ENCODE measurements at regions not wholly inside any gene's neighbourhood (a gene's known extent, or its start where the extent isn't known, plus 50 kb on each side); places are given as distances from the start of the nearest gene placed in this dataset.
"Not testable (repeated sequence)": the region's sequence is repeated elsewhere in the genome, so short reads cannot be mapped to it uniquely, and the experiment has no call there.

DNA sequence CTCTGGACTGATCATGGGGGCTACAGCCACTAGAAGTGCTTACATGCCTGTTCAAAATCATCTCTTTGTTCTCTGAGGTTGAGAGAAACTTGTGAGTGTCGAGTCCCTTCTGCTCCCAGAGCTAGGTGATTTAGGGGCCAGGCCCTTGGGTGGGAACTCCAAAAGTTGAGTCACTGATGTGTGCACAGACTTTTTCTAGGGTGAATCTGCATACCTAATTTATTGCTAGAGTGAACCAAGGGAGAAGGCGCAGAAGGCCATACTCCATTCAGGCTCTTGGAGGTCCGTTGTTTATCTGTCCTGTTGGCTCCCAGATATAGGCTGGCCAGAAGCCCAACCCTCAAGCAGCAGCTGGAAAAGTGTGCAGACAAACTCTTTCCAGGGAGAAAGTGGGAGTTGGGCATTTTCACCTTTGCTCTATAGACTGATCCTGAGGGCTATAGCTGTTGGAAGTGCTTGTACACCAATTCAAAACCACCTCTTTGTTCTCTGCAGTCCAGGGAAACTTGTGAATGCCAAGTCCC is 80.8 kb upstream of the ARX start:
- DNase-seq (no peak), ATAC-seq (ENCODE audit: low read depth) (no peak)
- no peak overlapping the region for H3K27ac Mint-ChIP-seq
- no peak overlapping the region for H3K4me3 Mint-ChIP-seq
- no peaks in the 10 kb centered on the region for H3K4me1 Mint-ChIP-seq
- ChIA-PET CTCF (no interaction called here), POLR2A (no interaction called here)
- intact Hi-C loops (cut with micrococcal nuclease), result no loop called here
- TF ChIP-seq, protein P1, sequence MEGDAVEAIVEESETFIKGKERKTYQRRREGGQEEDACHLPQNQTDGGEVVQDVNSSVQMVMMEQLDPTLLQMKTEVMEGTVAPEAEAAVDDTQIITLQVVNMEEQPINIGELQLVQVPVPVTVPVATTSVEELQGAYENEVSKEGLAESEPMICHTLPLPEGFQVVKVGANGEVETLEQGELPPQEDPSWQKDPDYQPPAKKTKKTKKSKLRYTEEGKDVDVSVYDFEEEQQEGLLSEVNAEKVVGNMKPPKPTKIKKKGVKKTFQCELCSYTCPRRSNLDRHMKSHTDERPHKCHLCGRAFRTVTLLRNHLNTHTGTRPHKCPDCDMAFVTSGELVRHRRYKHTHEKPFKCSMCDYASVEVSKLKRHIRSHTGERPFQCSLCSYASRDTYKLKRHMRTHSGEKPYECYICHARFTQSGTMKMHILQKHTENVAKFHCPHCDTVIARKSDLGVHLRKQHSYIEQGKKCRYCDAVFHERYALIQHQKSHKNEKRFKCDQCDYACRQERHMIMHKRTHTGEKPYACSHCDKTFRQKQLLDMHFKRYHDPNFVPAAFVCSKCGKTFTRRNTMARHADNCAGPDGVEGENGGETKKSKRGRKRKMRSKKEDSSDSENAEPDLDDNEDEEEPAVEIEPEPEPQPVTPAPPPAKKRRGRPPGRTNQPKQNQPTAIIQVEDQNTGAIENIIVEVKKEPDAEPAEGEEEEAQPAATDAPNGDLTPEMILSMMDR (IDR thresholded peaks at IDR 0.05), result no peak
- peaks cover 2% of the 10 kb centered on the region for H3K27me3 Mint-ChIP-seq
- H3K9me3 Mint-ChIP-seq, result no peaks in the 10 kb centered on the region
- H3K36me3 Mint-ChIP-seq (ENCODE audit: low read depth), result no peaks in the 10 kb centered on the region

DNA sequence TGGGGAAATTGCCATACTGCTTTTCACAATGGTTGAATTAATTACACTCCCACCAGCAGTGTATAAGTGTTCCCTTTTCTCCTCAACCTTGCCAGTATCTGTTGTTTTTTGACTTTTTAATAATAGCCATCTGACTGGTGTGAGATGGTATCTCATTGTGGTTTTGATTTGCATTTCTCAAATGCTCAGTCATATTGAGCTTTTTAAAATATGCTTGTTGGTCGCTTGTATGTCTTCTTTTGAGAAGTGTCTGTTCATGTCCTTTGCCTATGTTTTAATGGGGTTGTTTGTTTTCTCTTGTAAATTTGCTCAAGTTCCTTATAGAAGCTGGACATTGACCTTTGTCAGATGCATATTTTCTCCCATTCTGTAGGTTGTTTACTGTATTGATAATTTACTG is 75.4 kb upstream of the ARX start:
- H3K4me3 Mint-ChIP-seq; H3K27me3 Mint-ChIP-seq; H3K4me1 Mint-ChIP-seq; CTCF ChIA-PET; H3K36me3 Mint-ChIP-seq (ENCODE audit: low read depth); ATAC-seq (ENCODE audit: low read depth); intact Hi-C loops (cut with micrococcal nuclease); DNase-seq; H3K27ac Mint-ChIP-seq; POLR2A ChIA-PET; H3K9me3 Mint-ChIP-seq: not testable (repeated sequence)

DNA sequence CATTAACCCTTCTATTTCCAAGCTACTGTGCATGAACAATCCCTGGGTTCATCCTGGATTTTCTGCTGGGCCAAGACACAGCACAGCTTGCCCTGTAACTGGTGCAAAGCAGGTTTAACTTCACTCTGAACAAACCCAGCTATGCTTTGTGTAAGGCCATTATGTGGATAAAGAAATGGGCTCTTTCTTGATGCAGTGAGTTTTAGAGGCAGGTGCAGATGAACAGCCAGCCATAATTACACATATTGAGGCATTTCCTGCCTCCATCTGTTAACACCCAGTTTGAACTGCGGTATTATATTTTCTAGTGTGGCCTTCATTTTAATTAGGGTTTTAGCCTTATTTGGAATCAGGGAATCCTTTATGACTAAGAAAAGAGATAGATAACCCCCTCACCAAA is 68.7 kb upstream of the ARX start:
- Mint-ChIP-seq H3K4me3 (no peak overlapping the region), H3K27me3 (no peaks in the 10 kb centered on the region), H3K4me1 (no peaks in the 10 kb centered on the region), H3K9me3 (peaks cover 4% of the 10 kb centered on the region), H3K36me3 (ENCODE audit: low read depth) (no peaks in the 10 kb centered on the region), H3K27ac (no peak overlapping the region)
- TF ChIP-seq, protein P1 (IDR thresholded peaks at IDR 0.05), result no peak
- DNase-seq (no peak), ATAC-seq (ENCODE audit: low read depth) (no peak)
- intact Hi-C loops (cut with micrococcal nuclease), result no loop called here
- ChIA-PET CTCF (no interaction called here), POLR2A (no interaction called here)

DNA sequence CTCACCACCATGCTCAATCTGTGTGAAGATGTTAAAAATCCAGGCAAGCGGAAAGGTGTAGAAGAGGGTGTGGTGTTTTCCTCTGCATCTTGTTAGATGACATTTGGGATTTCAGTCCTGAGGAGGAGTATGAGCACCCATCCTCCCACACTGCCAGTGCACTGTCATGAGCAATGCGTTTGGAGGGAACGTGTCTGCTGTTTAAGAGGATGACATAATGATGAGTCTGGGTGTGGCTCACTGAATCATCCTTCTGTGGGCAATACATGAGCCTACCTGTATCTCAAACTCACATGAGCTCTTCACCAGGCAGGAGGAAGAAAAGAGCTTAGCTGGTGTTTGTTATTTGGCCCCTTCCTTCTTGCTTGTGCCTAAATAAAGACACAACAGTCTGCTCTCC is 67.9 kb upstream of the ARX start:
- H3K9me3 Mint-ChIP-seq, result no peaks in the 10 kb centered on the region
- H3K4me3 Mint-ChIP-seq, result no peak overlapping the region
- intact Hi-C loops (cut with micrococcal nuclease), result no loop called here
- DNase-seq (no peak), ATAC-seq (ENCODE audit: low read depth) (no peak)
- H3K27me3 Mint-ChIP-seq, result no peaks in the 10 kb centered on the region
- no peak overlapping the region for H3K27ac Mint-ChIP-seq
- H3K36me3 Mint-ChIP-seq (ENCODE audit: low read depth), result no peaks in the 10 kb centered on the region
- ChIA-PET CTCF (no interaction called here), POLR2A (no interaction called here)
- TF ChIP-seq, protein P1 (IDR thresholded peaks at IDR 0.05), result no peak
- H3K4me1 Mint-ChIP-seq, result no peaks in the 10 kb centered on the region

DNA sequence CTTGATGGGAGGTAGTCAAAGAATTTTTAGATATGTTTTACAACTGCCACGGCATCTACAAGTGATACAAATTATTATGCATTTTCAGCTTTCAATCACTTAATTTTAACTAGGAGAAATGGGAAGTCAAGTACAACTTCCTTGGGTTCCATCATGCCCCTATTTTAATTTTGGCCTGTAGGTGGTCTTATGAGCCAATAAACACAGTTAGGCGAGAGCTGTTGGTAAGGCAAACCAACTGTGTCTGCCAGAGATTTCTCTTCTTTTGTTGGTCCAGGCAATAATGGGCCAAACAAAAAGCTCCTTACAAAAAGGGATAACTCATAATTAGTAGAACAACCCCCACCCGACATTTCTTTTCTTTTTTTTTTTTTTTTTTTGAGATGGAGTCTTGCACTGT is 63.3 kb upstream of the ARX start:
- intact Hi-C loops (cut with micrococcal nuclease), result no loop called here
- no peak for ATAC-seq (ENCODE audit: low read depth)
- H3K4me1 Mint-ChIP-seq, result no peaks in the 10 kb centered on the region
- H3K9me3 Mint-ChIP-seq, result no peaks in the 10 kb centered on the region
- TF ChIP-seq, protein P1 (IDR thresholded peaks at IDR 0.05), result no peak
- no peaks in the 10 kb centered on the region for H3K36me3 Mint-ChIP-seq (ENCODE audit: low read depth)
- POLR2A ChIA-PET, result no interaction called here
- no peak for DNase-seq
- no peak overlapping the region for H3K27ac Mint-ChIP-seq
- CTCF ChIA-PET, result no interaction called here
- no peak overlapping the region for H3K4me3 Mint-ChIP-seq
- no peaks in the 10 kb centered on the region for H3K27me3 Mint-ChIP-seq

DNA sequence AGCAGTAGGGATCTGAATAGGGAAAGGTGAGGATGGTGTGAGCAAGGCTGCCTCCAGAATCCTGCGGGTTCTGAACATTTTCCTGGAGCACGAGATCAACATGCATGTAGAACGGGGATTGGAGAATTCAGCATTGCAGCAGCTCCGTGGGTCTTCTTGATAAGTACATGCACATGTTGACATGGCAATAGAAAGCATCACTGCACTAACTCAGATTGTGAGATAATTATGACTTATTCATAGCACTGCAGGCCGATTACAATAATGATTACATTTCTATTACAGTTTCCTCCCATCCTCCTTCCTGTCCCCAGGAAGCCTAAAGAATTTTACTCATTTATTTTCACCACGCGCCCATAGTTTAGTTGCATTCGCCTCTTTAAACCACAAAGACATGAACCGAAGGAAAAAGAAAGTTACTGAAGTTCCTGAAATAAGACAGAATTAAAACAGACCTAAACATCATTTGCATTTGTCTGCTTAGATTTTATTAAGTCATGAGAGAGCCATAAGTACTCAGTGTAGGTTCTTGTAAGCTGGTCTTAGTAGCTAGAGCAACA is 61.3 kb upstream of the ARX start:
- intact Hi-C loops (cut with micrococcal nuclease), result no loop called here
- Mint-ChIP-seq H3K4me1 (no peaks in the 10 kb centered on the region), H3K27me3 (no peaks in the 10 kb centered on the region), H3K4me3 (no peak overlapping the region), H3K9me3 (no peaks in the 10 kb centered on the region), H3K36me3 (ENCODE audit: low read depth) (no peaks in the 10 kb centered on the region), H3K27ac (no peak overlapping the region)
- ChIA-PET CTCF (no interaction called here), POLR2A (no interaction called here)
- TF ChIP-seq, protein P1 (IDR thresholded peaks at IDR 0.05), result no peak
- ATAC-seq (ENCODE audit: low read depth) (no peak), DNase-seq (no peak)

Data from activated B cell treated with CpG ODN at 0.5 μM for 24 hours (primary cell).